ENCODE measurements at regions not wholly inside any gene's neighbourhood (a gene's known extent, or its start where the extent isn't known, plus 50 kb on each side); places are given as distances from the start of the nearest gene placed in this dataset.

DNA sequence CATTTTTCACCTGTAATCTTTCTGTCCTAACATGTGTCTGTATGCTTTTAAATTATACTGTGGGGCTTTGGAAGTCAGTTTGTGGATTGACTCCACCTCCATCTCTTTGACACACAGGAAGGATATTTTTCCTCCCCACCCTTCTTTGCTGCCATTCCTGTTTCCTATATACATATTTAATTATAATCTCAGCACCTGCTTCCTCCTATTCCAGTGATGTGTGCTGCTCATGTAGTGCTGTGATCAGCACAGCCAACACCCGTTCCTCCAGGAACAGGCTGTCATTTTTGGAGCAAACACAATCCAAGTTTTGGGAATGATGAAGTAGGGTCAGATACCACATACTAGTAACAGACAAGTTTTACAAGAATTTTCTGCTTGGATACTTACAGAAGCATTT is 135.0 kb upstream of the PRPS1L1 start:
- BruUV-seq (replicated peaks): no TSS peak
- Histone ChIP-seq H3K9me2 (ENCODE audit: insufficient read depth) (no peaks in the 10 kb centered on the region), H3K9me3 (ENCODE audit: control insufficient read depth in 1 of 2, insufficient read depth in 1 of 2, low read depth in 1 of 2, low read length in 2 of 2) (no peaks in the 10 kb centered on the region), H4K20me1 (ENCODE audit: insufficient read depth) (no peaks in the 10 kb centered on the region), H3K27ac (ENCODE audit: low read depth, low read length) (no peak overlapping the region), H3K4me1 (ENCODE audit: control insufficient read depth in 1 of 2, insufficient read depth in 2 of 2, low read length in 2 of 2) (no peaks in the 10 kb centered on the region), H3K27me3 (ENCODE audit: insufficient read depth, low read length) (no peaks in the 10 kb centered on the region), H3K4me3 (replicated peaks in 1 of 2; ENCODE audit: low read depth in 1 of 2, low read length in 2 of 2) (no peak overlapping the region), H3K4me2 (ENCODE audit: low read length) (no peak overlapping the region), H3K9ac (ENCODE audit: low read length) (no peak overlapping the region), H2AFZ (ENCODE audit: low read depth, low read length, poor library complexity, severe bottlenecking) (no peak overlapping the region), H3K36me3 (ENCODE audit: control insufficient read depth in 1 of 2, insufficient read depth in 2 of 2, low read length in 2 of 2) (no peaks in the 10 kb centered on the region), H3K79me2 (ENCODE audit: insufficient read depth, low read length) (no peaks in the 10 kb centered on the region)
- RAD21 ChIA-PET (ENCODE audit: low non-redundant PET in 1 of 2, low total read pairs in 2 of 2, uncharacterized antibody in 2 of 2, unreplicated experiment in 2 of 2): no interaction called here
- no peak for TF ChIP-seq POLR2AphosphoS5 (IDR thresholded peaks at IDR 0.05; ENCODE audit: low read depth, low read length)
- TF ChIP-seq, protein P1, sequence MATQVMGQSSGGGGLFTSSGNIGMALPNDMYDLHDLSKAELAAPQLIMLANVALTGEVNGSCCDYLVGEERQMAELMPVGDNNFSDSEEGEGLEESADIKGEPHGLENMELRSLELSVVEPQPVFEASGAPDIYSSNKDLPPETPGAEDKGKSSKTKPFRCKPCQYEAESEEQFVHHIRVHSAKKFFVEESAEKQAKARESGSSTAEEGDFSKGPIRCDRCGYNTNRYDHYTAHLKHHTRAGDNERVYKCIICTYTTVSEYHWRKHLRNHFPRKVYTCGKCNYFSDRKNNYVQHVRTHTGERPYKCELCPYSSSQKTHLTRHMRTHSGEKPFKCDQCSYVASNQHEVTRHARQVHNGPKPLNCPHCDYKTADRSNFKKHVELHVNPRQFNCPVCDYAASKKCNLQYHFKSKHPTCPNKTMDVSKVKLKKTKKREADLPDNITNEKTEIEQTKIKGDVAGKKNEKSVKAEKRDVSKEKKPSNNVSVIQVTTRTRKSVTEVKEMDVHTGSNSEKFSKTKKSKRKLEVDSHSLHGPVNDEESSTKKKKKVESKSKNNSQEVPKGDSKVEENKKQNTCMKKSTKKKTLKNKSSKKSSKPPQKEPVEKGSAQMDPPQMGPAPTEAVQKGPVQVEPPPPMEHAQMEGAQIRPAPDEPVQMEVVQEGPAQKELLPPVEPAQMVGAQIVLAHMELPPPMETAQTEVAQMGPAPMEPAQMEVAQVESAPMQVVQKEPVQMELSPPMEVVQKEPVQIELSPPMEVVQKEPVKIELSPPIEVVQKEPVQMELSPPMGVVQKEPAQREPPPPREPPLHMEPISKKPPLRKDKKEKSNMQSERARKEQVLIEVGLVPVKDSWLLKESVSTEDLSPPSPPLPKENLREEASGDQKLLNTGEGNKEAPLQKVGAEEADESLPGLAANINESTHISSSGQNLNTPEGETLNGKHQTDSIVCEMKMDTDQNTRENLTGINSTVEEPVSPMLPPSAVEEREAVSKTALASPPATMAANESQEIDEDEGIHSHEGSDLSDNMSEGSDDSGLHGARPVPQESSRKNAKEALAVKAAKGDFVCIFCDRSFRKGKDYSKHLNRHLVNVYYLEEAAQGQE (IDR thresholded peaks at IDR 0.05; ENCODE audit: low read depth): no peak
- no peak for TF ChIP-seq SRF (IDR thresholded peaks at IDR 0.05; ENCODE audit: low read depth)
- no peak for TF ChIP-seq CBX3 (IDR thresholded peaks at IDR 0.05; ENCODE audit: low read depth)
- no peak for TF ChIP-seq SIN3A (IDR thresholded peaks at IDR 0.05; ENCODE audit: low read depth)
- TF ChIP-seq SP1 (IDR thresholded peaks at IDR 0.05; ENCODE audit: low read depth): no peak
- TF ChIP-seq EZH2phosphoT487 (IDR thresholded peaks at IDR 0.05; ENCODE audit: borderline replicate concordance): no peak
- TF ChIP-seq RAD21 (IDR thresholded peaks at IDR 0.05; ENCODE audit: low read depth): no peak
- no peak for TF ChIP-seq YY1 (IDR thresholded peaks at IDR 0.05; ENCODE audit: extremely low read depth, insufficient replicate concordance, low read depth, low read length)
- TF ChIP-seq EGR1 (IDR thresholded peaks at IDR 0.05; ENCODE audit: low read depth): no peak
- TF ChIP-seq, protein P2, sequence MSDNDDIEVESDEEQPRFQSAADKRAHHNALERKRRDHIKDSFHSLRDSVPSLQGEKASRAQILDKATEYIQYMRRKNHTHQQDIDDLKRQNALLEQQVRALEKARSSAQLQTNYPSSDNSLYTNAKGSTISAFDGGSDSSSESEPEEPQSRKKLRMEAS (IDR thresholded peaks at IDR 0.05): no peak
- TF ChIP-seq CEBPB (IDR thresholded peaks at IDR 0.05; ENCODE audit: low read depth): no peak
- intact Hi-C loops (cut with micrococcal nuclease): no loop called here
- POLR2A ChIA-PET: no interaction called here
- no peak for ATAC-seq
- DNase-seq (ENCODE audit: low read depth, low spot score): no peak
- CTCF ChIA-PET: no interaction called here
